ENCODE measurements at regions not wholly inside any gene's neighbourhood (a gene's known extent, or its start where the extent isn't known, plus 50 kb on each side); places are given as distances from the start of the nearest gene placed in this dataset.
"Not testable (repeated sequence)": the region's sequence is repeated elsewhere in the genome, so short reads cannot be mapped to it uniquely, and the experiment has no call there.

GRCh38 chr3:174540116-174540908 lies 318.8 kb upstream of the NAALADL2 start:
- no peak for DNase-seq (ENCODE audit: low read depth in 2 of 2)

DNA sequence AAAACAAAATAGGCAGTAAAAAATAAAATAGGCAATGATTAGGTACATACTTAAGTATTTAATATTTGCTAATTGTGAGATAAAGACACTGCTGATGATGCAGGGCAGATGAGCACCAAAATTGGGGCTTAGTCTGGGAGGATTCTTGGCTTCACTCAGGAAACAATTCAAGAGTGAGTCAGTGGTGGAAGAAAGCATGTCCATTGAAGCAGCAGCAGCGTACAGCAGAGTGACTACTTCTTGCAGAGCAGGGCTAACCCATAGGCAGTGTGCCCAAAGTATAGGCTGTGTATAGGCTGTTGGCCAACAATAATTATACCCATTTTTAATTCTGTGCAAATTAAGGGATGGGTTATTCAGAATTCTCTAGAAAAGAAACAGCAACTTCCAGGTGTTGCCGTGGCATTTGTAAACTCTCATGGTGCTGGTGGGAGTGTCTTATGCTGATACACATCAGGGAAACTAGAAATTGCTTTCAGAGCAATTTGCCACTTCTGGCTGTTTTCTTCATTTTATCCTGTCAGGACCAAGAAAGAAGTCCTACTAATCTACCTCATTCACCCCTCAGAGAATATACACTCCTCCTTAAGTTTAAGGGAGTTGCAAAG lies 317.3 kb upstream of the NAALADL2 start:
- no peak for DNase-seq (ENCODE audit: low read depth in 2 of 2)

GRCh38 chr3:174547801-174548435 lies 311.2 kb upstream of the NAALADL2 start:
- no peak for DNase-seq (ENCODE audit: low read depth in 2 of 2)

GRCh38 chr3:174548841-174549623 lies 310.1 kb upstream of the NAALADL2 start:
- DNase-seq (ENCODE audit: low read depth in 2 of 2), result no peak

- DNase-seq (ENCODE audit: low read depth in 2 of 2), result no peak
Observed at GRCh38 chr3:174581558-174581957, 277.6 kb upstream of the NAALADL2 start.

DNA sequence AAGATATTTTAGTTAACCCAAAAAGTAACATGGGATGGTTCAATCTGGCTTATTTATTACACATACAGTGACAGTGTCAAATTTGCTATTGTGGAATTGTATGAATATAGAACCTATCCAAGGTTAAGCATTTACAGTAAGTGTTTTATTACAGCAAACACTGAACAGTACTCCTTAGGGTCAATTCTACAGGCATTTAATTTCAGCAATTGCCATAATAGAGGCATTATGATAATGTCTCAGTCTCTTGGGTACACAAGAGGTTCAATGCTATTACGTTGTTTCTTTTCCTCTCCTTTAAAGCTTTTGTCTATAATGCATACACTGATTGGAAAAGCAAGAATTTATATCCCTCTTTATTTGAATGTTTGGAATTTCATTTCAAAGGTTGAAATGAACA lies 275.7 kb upstream of the NAALADL2 start:
- no peak for DNase-seq (ENCODE audit: low read depth in 2 of 2)

DNA sequence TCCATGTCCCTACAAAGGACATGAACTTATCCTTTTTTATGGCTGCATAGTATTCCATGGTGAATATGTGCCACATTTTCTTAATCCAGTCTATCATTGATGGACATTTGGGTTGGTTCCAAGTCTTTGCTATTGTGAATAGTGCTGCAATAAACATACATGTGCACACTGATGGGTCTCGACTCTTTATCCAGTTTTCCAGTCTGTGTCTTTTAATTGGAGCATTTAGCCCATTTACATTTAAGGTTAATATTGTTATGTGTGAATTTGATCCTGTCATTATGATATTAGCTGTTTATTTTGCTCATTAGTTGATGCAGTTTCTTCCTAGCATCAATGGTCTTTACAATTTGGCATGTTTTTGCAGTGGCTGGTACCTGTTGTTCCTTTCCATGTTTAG lies 272.0 kb upstream of the NAALADL2 start:
- not testable (repeated sequence) for DNase-seq (ENCODE audit: low read depth in 2 of 2)

- no peak for DNase-seq (ENCODE audit: low read depth in 2 of 2)
Observed at GRCh38 chr3:174596447-174596982, 262.6 kb upstream of the NAALADL2 start.

DNA sequence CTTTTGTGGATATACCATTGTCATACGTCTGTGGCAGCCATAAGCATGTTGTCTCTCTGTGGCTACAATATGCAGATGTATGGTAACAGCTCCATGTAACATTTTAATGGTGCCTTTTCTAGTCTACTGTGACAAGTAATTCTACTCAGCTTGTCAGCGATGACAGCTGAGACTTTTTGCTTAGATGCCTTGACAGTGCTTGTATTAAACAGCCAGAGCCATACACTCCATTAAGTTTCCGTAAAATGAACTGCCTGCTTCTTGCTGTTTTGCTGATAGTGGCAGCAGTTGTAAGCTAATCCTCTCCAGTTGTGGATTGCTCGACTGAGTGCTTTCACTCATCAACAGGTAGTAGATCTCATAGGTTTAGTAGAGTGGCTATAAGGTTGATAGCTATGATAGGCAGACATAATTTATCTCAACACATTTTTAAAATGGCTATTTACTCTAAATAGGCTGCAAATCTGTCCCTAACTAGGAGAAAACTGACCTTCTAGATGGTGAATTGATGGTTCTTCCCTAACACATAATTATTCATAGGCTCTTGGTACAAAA lies 260.2 kb upstream of the NAALADL2 start:
- no peak for DNase-seq (ENCODE audit: low read depth in 2 of 2)

DNA sequence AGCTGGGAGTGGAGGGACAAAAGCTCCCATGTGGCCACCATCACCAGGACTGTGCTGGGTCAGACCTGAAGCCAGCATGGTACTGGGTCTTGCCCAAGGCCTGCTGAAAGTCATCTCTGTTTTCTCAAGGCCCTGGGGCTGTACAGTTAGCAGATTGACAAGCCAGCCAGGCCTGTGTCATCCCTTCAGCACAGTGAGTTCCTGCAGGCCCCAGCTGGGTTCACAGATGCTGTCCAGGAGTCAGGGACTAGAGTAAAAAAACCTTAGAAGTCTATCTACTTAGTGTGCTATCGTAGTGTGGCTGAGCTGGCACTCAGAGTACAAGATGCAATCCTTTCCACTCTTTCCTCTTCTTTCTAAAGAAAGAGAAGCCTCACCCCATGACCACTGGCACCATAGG lies 246.0 kb upstream of the NAALADL2 start:
- DNase-seq (ENCODE audit: low read depth in 2 of 2), result no peak

- DNase-seq (ENCODE audit: low read depth in 2 of 2), result no peak
Observed at GRCh38 chr3:174614036-174614435, 245.1 kb upstream of the NAALADL2 start.

DNA sequence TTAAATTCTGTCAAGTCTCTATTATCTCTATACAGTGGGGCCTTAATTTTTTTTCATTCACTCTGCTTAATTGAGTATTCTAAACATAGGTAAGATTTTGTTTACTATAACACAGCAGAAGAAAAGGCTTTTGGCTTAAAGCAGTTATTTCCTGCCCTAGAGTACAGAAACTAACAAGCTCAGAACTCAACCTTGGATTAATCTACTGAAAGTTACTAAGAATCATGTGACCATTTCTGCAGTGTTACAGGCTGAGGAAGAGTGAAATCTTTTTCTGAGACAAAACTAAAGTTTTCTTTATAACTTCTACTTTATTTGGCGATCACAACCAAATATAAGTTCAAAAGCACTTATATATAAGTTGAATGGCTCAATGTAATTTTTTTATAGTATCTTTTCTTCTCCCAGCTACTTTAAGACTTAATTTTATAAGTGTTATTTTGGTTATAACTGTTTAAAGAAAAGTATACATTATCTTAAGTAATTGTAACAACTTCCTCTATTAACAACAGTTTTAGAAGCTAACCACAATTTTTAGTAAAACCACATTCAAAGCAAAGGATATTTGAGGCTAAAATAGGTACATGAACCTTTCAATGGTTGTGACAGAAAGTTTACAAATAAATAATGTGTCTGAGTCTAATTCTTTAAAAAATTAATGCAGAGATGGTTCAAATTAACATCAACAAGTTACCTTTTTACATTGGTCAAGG lies 240.6 kb upstream of the NAALADL2 start:
- no peak for DNase-seq (ENCODE audit: low read depth in 2 of 2)

DNA sequence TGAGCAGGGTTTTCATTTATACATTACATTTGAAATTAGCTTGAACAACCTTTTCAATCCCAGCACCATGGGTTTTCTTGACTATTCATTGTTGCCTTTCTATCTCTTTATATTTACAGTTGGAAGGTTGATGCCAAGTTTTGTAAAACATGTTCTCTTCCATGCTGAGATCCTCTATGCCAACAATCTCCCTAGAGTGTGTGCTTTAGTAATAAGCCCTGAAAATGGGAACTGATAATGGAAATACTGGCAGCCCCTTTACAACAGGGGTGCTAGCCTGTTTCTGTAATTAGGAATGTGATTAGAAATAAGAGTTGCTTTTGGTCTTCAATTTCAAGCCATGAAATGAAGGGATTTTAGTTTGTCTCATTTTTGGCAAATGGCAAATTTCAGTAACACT lies 239.9 kb upstream of the NAALADL2 start:
- no peak for DNase-seq (ENCODE audit: low read depth in 2 of 2)

DNA sequence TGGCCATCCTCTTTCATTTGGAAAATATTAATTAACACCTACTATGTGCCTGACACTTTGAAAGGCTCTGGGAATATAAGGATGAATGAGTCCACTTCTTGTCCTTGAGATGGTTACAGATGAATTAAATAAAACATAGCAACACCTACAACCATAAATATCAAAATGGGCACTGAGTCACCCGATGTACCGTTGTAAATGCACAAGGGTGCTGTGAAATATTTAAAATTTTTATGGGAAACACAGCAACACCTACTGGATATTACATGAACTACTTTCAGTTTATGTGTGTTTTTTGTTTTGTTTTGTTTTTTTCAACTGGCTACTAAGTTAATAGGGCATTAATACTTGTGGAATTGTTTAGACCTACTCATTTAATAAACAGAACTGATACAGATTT lies 239.0 kb upstream of the NAALADL2 start:
- no peak for DNase-seq (ENCODE audit: low read depth in 2 of 2)

DNA sequence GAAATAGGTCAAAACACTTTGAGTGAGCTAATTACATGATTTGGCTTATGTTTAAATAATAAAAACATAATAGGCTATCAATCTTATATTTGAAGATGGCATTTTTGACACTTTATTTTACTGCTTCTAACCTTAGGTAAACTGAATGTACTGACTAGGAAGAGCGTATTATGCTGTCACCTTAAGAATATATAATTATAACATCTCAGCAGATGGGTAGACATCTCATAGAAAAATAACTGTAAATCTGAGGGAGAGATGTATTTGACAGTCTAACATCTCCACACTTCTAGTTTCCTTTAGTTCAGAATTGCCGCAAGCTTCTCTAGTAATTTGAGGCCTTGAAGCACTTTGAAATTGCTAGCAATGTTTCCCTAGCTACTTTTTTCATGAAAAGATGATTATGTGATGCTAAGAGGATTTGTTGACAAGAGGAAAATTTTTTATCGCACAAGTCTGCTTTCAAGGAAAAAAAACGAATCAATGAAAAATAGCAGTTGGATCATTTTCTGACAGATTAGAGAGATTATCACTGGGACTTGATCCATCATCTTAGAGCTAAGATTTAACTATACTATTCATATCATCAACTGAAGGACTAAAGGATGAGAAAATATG lies 238.2 kb upstream of the NAALADL2 start:
- DNase-seq (ENCODE audit: low read depth in 2 of 2), result no peak

DNA sequence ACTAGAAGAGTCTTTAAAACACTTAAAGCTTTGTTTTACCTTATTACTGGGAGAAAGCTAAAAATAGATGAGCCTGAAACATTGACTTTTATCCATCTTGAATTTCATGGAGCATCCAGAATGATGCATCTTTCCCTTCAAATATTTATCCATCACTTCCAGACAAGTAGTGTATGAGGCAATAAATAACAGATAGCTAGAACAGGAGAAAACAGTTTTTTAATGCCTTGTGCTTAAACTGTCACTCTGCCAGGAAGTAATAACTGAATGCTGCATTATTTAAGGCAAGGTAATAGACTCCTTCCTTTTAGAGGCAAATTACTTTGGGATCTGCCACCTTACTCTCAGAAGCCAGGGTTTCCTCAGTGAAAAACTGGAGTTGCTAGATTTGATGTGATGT lies 225.8 kb upstream of the NAALADL2 start:
- no peak for DNase-seq (ENCODE audit: low read depth in 2 of 2)

DNA sequence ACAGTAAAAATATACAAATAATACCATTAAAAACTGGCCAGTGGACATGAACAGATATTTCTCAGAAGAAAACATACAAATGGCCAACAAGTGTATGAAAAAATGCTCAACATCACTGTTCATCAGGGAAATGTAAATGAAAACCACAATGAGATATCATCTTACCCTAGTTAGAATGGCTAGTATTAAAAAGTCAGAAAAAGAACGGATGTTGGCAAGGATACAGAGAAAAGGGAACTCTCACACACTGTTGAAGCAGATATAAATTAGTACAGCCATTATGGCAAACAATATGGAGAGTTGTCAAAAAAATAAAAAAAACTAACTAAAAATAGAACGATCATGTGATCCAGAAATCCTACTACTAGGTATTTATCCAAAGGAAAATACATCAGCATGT lies 222.7 kb upstream of the NAALADL2 start:
- DNase-seq (ENCODE audit: low read depth in 2 of 2), result no peak

DNA sequence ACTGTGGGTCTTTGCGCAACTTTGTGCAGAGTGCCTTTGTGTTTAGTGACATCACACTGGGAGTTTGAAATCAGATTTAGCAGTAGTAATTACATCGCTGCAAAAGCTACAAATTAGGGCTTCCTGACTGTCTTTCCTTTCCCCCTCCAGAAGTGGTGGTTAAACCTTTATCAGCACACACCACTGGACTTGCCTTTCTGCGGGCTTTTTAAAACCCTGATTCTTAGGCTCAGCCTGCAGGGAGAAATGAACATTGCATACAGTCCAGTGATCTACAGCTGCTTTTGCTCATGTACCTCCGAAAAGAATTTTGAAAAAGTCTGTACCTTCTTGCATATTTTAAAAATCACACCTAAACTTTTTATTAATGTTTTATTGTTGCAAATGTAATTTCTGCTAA lies 219.7 kb upstream of the NAALADL2 start:
- DNase-seq (ENCODE audit: low read depth in 2 of 2), result no peak

- no peak for DNase-seq (ENCODE audit: low read depth in 2 of 2)
Observed at GRCh38 chr3:174639970-174640369, 219.2 kb upstream of the NAALADL2 start.

DNA sequence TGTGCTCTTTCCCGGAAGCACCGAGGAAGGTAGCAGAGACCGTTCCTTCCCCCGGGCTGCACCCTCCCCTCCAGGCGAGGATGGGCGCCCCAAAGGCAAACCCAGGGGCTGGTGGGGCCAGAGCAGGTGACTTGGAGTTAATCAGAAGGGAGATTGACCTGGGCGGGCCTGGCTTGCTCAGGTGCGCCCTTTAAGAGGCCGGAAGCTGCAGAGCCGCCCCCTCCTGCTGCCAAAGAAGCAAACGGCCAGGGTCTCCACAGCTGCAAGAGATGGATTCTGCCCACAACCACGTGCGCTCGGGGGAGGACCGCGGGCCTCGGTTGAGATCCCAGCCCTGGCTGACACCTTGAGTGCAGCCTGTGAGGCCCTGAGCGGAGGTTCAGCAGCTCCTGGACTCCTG lies 218.2 kb upstream of the NAALADL2 start:
- DNase-seq (ENCODE audit: low read depth in 2 of 2), result no peak

DNA sequence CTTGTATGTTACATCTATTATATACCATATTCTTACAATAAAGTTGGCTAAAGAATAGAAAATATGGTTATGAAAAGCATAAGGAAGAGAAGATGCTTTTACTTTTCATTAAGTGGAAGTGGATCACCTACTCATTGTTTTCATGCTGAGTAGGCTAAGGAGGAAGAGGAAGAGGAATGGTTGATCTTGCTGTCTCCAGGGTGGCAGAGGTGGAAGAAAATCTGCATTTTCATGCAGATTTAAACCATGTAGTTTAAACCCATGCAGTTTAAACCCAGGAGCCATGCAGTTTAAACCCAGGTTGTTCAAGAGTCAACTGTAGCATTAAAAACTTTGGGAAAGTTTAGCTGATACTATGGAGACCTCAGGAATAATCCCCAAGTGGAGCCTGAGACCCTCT lies 214.8 kb upstream of the NAALADL2 start:
- no peak for DNase-seq (ENCODE audit: low read depth in 2 of 2)
